SK-N-SH treated with all-trans-retinoic acid at 6 μM for 48 hours (cell line): ENCODE measurements at regions not wholly inside any gene's neighbourhood (a gene's known extent, or its start where the extent isn't known, plus 50 kb on each side); places are given as distances from the start of the nearest gene placed in this dataset.

ENCODE experiments used
- ATAC-seq: fragments of 200-7000 bp; cut with Tn5 transposase; 3 replicates; pipeline ENCODE4 v1.9.1; 2020; ENCODE audit warnings: mild to moderate bottlenecking, moderate library complexity
- ARNTL ChIP-seq: fragments of 450-650 bp; formaldehyde crosslinking; IDR thresholded peaks from 2 replicates; pipeline ENCODE4 v1.5.0; 2020; ENCODE audit warnings: low read depth, mild to moderate bottlenecking, moderate library complexity, borderline replicate concordance
- CSDC2 ChIP-seq: fragments of 250-450 bp; sonication (Bioruptor Pico); IDR thresholded peaks from 2 replicates; pipeline ENCODE4 v1.5.0; 2020; ENCODE audit warnings: mild to moderate bottlenecking, moderate library complexity
- ESRRG ChIP-seq: fragments of 250-450 bp; sonication (Bioruptor Pico); IDR thresholded peaks from 2 replicates; pipeline ENCODE4 v1.6.1; 2021; ENCODE audit warnings: mild to moderate bottlenecking
- GLIS3 ChIP-seq: fragments of 250-450 bp; sonication (Bioruptor Pico); IDR thresholded peaks from 2 replicates; pipeline ENCODE4 v1.5.0; 2020; ENCODE audit warnings: mild to moderate bottlenecking, moderate library complexity
- OSR1 ChIP-seq: fragments of 250-450 bp; sonication (Bioruptor Pico); IDR thresholded peaks from 2 replicates; pipeline ENCODE4 v1.8.0; 2022; ENCODE audit warnings: moderate library complexity, mild to moderate bottlenecking, inconsistent platforms
- PPARA ChIP-seq: fragments of 250-450 bp; sonication (Bioruptor Pico); IDR thresholded peaks from 2 replicates; pipeline ENCODE4 v1.5.0; 2020; ENCODE audit warnings: mild to moderate bottlenecking, borderline replicate concordance
- RARB ChIP-seq: fragments of 250-450 bp; sonication (Bioruptor Pico); IDR thresholded peaks from 2 replicates; pipeline ENCODE4 v1.8.0; 2021; ENCODE audit warnings: mild to moderate bottlenecking, moderate library complexity
- SNAI2 ChIP-seq: fragments of 250-450 bp; sonication (Bioruptor Pico); IDR thresholded peaks from 2 replicates; pipeline ENCODE4 v1.5.0; 2020; ENCODE audit warnings: mild to moderate bottlenecking, moderate library complexity
- TOX ChIP-seq: fragments of 250-450 bp; sonication (Bioruptor Pico); IDR thresholded peaks from 2 replicates; pipeline ENCODE4 v1.8.0; 2021; ENCODE audit warnings: mild to moderate bottlenecking, moderate library complexity, borderline replicate concordance
- ZC3H10 ChIP-seq: fragments of 250-450 bp; sonication (Bioruptor Pico); IDR thresholded peaks from 2 replicates; pipeline ENCODE4 v1.5.1; 2021; ENCODE audit warnings: mild to moderate bottlenecking, moderate library complexity
- ZFP30 ChIP-seq: fragments of 450-650 bp; formaldehyde crosslinking; IDR thresholded peaks from 2 replicates; pipeline ENCODE4 v1.5.0; 2022; ENCODE audit warnings: mild to moderate bottlenecking, moderate library complexity
- ZNF565 ChIP-seq: fragments of 450-650 bp; formaldehyde crosslinking; conservative IDR thresholded peaks from 2 replicates; pipeline ENCODE4 v1.5.0; 2020; ENCODE audit warnings: low read depth, mild to moderate bottlenecking, moderate library complexity
- ZNF70 ChIP-seq: fragments of 450-650 bp; formaldehyde crosslinking; IDR thresholded peaks from 2 replicates; pipeline ENCODE4 v1.5.0; 2020; ENCODE audit warnings: mild to moderate bottlenecking, moderate library complexity
- TF ChIP-seq, protein P1 (sequence below): fragments of 250-450 bp; sonication (Bioruptor Pico); IDR thresholded peaks from 2 replicates; pipeline ENCODE4 v1.8.0; 2021; ENCODE audit warnings: low read depth, mild to moderate bottlenecking, moderate library complexity, borderline replicate concordance
- TF ChIP-seq, protein P2 (sequence below): fragments of 250-450 bp; sonication (Bioruptor Pico); IDR thresholded peaks from 2 replicates; pipeline ENCODE4 v1.5.0; 2020; ENCODE audit warnings: mild to moderate bottlenecking, moderate library complexity
- TF ChIP-seq, protein P3 (sequence below): fragments of 250-450 bp; sonication (Bioruptor Pico); IDR thresholded peaks from 2 replicates; pipeline ENCODE4 v1.8.0; 2020; ENCODE audit warnings: mild to moderate bottlenecking, moderate library complexity, borderline replicate concordance
- TF ChIP-seq, protein P4 (sequence below): fragments of 250-450 bp; sonication (Bioruptor Pico); IDR thresholded peaks from 2 replicates; pipeline ENCODE4 v1.5.1; 2020; ENCODE audit warnings: low read depth, mild to moderate bottlenecking, moderate library complexity

DNA sequence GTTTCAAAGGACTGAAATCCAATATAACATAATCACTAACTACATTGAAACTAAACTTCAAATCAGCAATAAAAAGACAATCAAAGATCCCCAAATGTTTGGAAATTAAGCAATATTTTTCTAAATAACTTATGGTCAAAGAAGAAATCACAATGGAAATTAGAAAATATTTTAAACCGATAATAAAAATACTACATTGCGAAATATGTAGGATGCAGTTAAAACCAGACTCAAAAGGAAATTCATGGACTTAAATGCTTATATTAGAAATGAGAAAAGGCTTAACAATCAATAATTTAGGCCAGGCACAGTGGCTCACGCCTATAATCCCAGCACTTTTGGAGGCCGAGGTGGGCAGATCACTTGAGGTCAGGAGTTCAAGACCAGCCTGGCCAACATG lies 79.0 kb upstream of the HAAO start:
- no peak for ATAC-seq
- TF ChIP-seq SNAI2 (CRISPR knock-in tag) (no peak), ESRRG (CRISPR knock-in tag) (no peak), TOX (CRISPR knock-in tag) (no peak), ARNTL (CRISPR knock-in tag) (no peak), ZFP30 (CRISPR knock-in tag) (no peak), RARB (CRISPR knock-in tag) (no peak), CSDC2 (CRISPR knock-in tag) (no peak), ZC3H10 (CRISPR knock-in tag) (no peak), PPARA (CRISPR knock-in tag) (no peak), ZNF565 (CRISPR knock-in tag) (no peak)
- TF ChIP-seq, protein P1, sequence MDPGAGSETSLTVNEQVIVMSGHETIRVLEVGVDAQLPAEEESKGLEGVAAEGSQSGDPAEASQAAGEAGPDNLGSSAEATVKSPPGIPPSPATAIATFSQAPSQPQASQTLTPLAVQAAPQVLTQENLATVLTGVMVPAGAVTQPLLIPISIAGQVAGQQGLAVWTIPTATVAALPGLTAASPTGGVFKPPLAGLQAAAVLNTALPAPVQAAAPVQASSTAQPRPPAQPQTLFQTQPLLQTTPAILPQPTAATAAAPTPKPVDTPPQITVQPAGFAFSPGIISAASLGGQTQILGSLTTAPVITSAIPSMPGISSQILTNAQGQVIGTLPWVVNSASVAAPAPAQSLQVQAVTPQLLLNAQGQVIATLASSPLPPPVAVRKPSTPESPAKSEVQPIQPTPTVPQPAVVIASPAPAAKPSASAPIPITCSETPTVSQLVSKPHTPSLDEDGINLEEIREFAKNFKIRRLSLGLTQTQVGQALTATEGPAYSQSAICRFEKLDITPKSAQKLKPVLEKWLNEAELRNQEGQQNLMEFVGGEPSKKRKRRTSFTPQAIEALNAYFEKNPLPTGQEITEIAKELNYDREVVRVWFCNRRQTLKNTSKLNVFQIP (CRISPR knock-in tag), result no peak
- TF ChIP-seq, protein P2, sequence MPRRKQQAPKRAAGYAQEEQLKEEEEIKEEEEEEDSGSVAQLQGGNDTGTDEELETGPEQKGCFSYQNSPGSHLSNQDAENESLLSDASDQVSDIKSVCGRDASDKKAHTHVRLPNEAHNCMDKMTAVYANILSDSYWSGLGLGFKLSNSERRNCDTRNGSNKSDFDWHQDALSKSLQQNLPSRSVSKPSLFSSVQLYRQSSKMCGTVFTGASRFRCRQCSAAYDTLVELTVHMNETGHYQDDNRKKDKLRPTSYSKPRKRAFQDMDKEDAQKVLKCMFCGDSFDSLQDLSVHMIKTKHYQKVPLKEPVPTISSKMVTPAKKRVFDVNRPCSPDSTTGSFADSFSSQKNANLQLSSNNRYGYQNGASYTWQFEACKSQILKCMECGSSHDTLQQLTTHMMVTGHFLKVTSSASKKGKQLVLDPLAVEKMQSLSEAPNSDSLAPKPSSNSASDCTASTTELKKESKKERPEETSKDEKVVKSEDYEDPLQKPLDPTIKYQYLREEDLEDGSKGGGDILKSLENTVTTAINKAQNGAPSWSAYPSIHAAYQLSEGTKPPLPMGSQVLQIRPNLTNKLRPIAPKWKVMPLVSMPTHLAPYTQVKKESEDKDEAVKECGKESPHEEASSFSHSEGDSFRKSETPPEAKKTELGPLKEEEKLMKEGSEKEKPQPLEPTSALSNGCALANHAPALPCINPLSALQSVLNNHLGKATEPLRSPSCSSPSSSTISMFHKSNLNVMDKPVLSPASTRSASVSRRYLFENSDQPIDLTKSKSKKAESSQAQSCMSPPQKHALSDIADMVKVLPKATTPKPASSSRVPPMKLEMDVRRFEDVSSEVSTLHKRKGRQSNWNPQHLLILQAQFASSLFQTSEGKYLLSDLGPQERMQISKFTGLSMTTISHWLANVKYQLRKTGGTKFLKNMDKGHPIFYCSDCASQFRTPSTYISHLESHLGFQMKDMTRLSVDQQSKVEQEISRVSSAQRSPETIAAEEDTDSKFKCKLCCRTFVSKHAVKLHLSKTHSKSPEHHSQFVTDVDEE (CRISPR knock-in tag), result no peak
- TF ChIP-seq, all 23 proteins: peak for 0

DNA sequence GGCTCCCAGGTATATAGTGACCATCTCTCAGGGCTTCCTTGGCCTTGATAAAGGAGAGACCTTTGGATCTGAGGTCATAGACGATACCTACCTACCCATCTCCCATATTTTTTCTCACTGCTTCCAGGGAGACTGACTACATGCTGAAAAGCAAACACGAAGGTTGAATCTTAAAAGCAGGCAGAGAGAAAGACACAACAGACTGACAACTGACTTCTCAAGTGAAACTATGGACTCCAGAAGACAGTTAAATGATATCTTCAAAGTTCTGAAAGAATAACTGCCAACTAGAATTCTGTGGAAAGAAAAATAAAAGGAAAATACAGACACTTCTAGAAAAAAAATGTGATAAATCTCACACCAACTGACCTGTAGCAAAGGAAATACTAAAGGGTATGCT lies 76.5 kb upstream of the HAAO start:
- TF ChIP-seq OSR1 (CRISPR knock-in tag) (no peak), ZNF565 (CRISPR knock-in tag) (no peak), ZFP30 (CRISPR knock-in tag) (no peak), SNAI2 (CRISPR knock-in tag) (no peak), ZNF70 (CRISPR knock-in tag) (no peak)
- TF ChIP-seq, protein P3, sequence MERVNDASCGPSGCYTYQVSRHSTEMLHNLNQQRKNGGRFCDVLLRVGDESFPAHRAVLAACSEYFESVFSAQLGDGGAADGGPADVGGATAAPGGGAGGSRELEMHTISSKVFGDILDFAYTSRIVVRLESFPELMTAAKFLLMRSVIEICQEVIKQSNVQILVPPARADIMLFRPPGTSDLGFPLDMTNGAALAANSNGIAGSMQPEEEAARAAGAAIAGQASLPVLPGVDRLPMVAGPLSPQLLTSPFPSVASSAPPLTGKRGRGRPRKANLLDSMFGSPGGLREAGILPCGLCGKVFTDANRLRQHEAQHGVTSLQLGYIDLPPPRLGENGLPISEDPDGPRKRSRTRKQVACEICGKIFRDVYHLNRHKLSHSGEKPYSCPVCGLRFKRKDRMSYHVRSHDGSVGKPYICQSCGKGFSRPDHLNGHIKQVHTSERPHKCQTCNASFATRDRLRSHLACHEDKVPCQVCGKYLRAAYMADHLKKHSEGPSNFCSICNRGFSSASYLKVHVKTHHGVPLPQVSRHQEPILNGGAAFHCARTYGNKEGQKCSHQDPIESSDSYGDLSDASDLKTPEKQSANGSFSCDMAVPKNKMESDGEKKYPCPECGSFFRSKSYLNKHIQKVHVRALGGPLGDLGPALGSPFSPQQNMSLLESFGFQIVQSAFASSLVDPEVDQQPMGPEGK, result no peak
- TF ChIP-seq, protein P4, sequence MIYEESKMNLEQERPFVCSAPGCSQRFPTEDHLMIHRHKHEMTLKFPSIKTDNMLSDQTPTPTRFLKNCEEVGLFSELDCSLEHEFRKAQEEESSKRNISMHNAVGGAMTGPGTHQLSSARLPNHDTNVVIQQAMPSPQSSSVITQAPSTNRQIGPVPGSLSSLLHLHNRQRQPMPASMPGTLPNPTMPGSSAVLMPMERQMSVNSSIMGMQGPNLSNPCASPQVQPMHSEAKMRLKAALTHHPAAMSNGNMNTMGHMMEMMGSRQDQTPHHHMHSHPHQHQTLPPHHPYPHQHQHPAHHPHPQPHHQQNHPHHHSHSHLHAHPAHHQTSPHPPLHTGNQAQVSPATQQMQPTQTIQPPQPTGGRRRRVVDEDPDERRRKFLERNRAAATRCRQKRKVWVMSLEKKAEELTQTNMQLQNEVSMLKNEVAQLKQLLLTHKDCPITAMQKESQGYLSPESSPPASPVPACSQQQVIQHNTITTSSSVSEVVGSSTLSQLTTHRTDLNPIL (CRISPR knock-in tag), result no peak
- TF ChIP-seq, protein P2 (CRISPR knock-in tag), result no peak
- no peak for ATAC-seq

DNA sequence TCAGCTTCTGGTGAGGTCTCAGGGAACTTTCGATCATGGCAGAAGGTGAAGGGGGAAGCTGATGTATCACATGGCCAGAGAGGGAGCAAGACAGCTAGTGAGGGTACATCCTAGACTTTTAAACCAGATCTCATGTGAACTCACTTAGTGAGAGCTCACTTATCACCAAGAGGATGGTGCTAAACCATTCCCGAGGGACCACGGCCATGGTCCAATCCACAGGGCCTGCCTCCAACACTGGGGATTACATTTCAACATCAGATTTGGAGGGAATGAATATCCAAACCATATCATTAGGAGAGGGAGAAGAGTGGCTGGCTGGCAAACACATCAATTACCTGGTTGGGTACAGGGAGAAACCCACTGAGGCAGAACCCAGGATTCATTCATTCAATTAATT lies 75.7 kb upstream of the HAAO start:
- ATAC-seq, result no peak
- TF ChIP-seq ZFP30 (CRISPR knock-in tag), result no peak
- TF ChIP-seq, protein P4 (CRISPR knock-in tag), result no peak
- TF ChIP-seq, protein P1 (CRISPR knock-in tag), result no peak
- TF ChIP-seq OSR1 (CRISPR knock-in tag), result no peak
- TF ChIP-seq GLIS3 (CRISPR knock-in tag), result no peak
